ENCODE measurements at regions not wholly inside any gene's neighbourhood (a gene's known extent, or its start where the extent isn't known, plus 50 kb on each side); places are given as distances from the start of the nearest gene placed in this dataset.

GRCh38 chr3:64761729-64762128 is 73.9 kb upstream of the ADAMTS9 start:
- Histone ChIP-seq H3K36me3 (no peaks in the 10 kb centered on the region), H3K4me1 (peaks cover 26 to 72% (median 62%) of the 10 kb centered on the region in 4 donors), H3K27ac (replicated peaks in 1 of 4) (peak overlapping the region; percentile 4 to 88 (median 29)), H3K27me3 (no peaks in the 10 kb centered on the region), H3K4me3 (no peak overlapping the region), H3K9me3 (no peaks in the 10 kb centered on the region)
- no peak for DNase-seq (ENCODE audit: extremely low spot score)
- intact Hi-C loops (cut with DNase I), result no loop called here
- 76% methylated on average over 5 of the region's 5 CpGs for WGBS
- TF ChIP-seq POLR2A (IDR thresholded peaks at IDR 0.05; ENCODE audit: low read depth), result no peak
- no peak for TF ChIP-seq POLR2AphosphoS5 (IDR thresholded peaks at IDR 0.05)
- TF ChIP-seq CTCF (IDR thresholded peaks at IDR 0.05), result no peak
- TF ChIP-seq EP300 (IDR thresholded peaks at IDR 0.05), result no peak

- Histone ChIP-seq H3K4me3 (no peak overlapping the region), H3K27me3 (no peaks in the 10 kb centered on the region), H3K9me3 (no peaks in the 10 kb centered on the region), H3K27ac (replicated peaks in 1 of 4) (peak overlapping the region; percentile 75 to 88 (median 78)), H3K36me3 (no peaks in the 10 kb centered on the region), H3K4me1 (peaks cover 22 to 69% (median 59%) of the 10 kb centered on the region in 4 donors)
- no peak for DNase-seq (ENCODE audit: extremely low spot score)
- no peak for TF ChIP-seq POLR2A (IDR thresholded peaks at IDR 0.05; ENCODE audit: low read depth)
- no peak for TF ChIP-seq POLR2AphosphoS5 (IDR thresholded peaks at IDR 0.05)
- TF ChIP-seq EP300 (IDR thresholded peaks at IDR 0.05), result no peak
- no peak for TF ChIP-seq CTCF (IDR thresholded peaks at IDR 0.05)
- 76% methylated on average over 5 of the region's 5 CpGs for WGBS
- intact Hi-C loops (cut with DNase I), result no loop called here
Measured at GRCh38 chr3:64760258-64760657, 72.5 kb upstream of the ADAMTS9 start.

- peak; percentile 77 for TF ChIP-seq EP300 (IDR thresholded peaks at IDR 0.05)
- TF ChIP-seq CTCF (IDR thresholded peaks at IDR 0.05), result no peak
- peak; percentile 70 to 77 for TF ChIP-seq POLR2AphosphoS5 (IDR thresholded peaks at IDR 0.05)
- TF ChIP-seq POLR2A (IDR thresholded peaks at IDR 0.05; ENCODE audit: low read depth), result no peak
- peaks cover 22 to 69% (median 59%) of the 10 kb centered on the region in 4 donors for H3K4me1 ChIP-seq
- WGBS, result 49% methylated on average over 2 of the region's 2 CpGs
- intact Hi-C loops (cut with DNase I), result no loop called here
- H3K36me3 ChIP-seq, result no peaks in the 10 kb centered on the region
- H3K27ac ChIP-seq (replicated peaks in 1 of 4), result peak overlapping the region; percentile 75 to 88 (median 78)
- no peak for DNase-seq (ENCODE audit: extremely low spot score)
- no peaks in the 10 kb centered on the region for H3K27me3 ChIP-seq
- no peak overlapping the region for H3K4me3 ChIP-seq
- no peaks in the 10 kb centered on the region for H3K9me3 ChIP-seq
Measured at GRCh38 chr3:64759811-64760210, 72.0 kb upstream of the ADAMTS9 start.

- Histone ChIP-seq H3K27me3 (no peaks in the 10 kb centered on the region), H3K27ac (replicated peaks in 1 of 4) (peak overlapping the region; percentile 28 to 62 (median 35)), H3K4me1 (peaks cover 22 to 65% (median 50%) of the 10 kb centered on the region in 4 donors), H3K36me3 (peaks cover 0 to 4% (median 0%) of the 10 kb centered on the region in 4 donors), H3K9me3 (no peaks in the 10 kb centered on the region), H3K4me3 (no peak overlapping the region)
- DNase-seq (ENCODE audit: extremely low spot score), result no peak
- WGBS, result 95% methylated on average over 2 of the region's 2 CpGs
- intact Hi-C loops (cut with DNase I), result no loop called here
- no peak for TF ChIP-seq CTCF (IDR thresholded peaks at IDR 0.05)
- no peak for TF ChIP-seq POLR2AphosphoS5 (IDR thresholded peaks at IDR 0.05)
- no peak for TF ChIP-seq POLR2A (IDR thresholded peaks at IDR 0.05; ENCODE audit: low read depth)
- TF ChIP-seq EP300 (IDR thresholded peaks at IDR 0.05), result no peak
Measured at GRCh38 chr3:64756398-64756986, 68.7 kb upstream of the ADAMTS9 start.
